ENCODE measurements at regions not wholly inside any gene's neighbourhood (a gene's known extent, or its start where the extent isn't known, plus 50 kb on each side); places are given as distances from the start of the nearest gene placed in this dataset.

GRCh38 chr11:127733552-127733951, 733.0 kb upstream of the KIRREL3 start:
- Histone ChIP-seq H2AK5ac (ENCODE audit: low read depth, low read length) (no peak overlapping the region), H3K9ac (ENCODE audit: low read depth, low read length) (no peak overlapping the region), H4K20me1 (ENCODE audit: insufficient read depth, low read length) (no peaks in the 10 kb centered on the region), H2BK5ac (ENCODE audit: low read depth, low read length, poor library complexity, severe bottlenecking) (no peak overlapping the region), H2AK9ac (replicated peaks; ENCODE audit: low read depth, low read length, poor library complexity) (no peak overlapping the region), H3K79me1 (ENCODE audit: low read depth in 1 of 2, low read length in 2 of 2) (no peaks in the 10 kb centered on the region), H2AFZ (replicated peaks; ENCODE audit: low read length, poor library complexity) (no peak overlapping the region), H3K4me1 (ENCODE audit: control insufficient read depth, insufficient read depth, low read length) (no peaks in the 10 kb centered on the region), H3K27ac (ENCODE audit: insufficient read depth, low read length) (no peak overlapping the region), H3K4ac (ENCODE audit: low read depth, low read length) (no peak overlapping the region), H2BK120ac (ENCODE audit: low read depth, low read length) (no peak overlapping the region), H3K14ac (replicated peaks; ENCODE audit: low read depth, low read length) (no peak overlapping the region), H3K18ac (ENCODE audit: low read depth, low read length) (no peak overlapping the region), H4K91ac (ENCODE audit: insufficient read depth, low read depth, low read length) (no peak overlapping the region), H3K4me2 (ENCODE audit: low read depth, low read length) (no peak overlapping the region), H2BK15ac (ENCODE audit: low read depth, low read length) (no peak overlapping the region), H3K4me3 (ENCODE audit: insufficient read depth, low read depth, low read length) (no peak overlapping the region), H2BK20ac (ENCODE audit: low read depth, low read length) (no peak overlapping the region), H3K56ac (ENCODE audit: extremely low read depth, insufficient read depth, low read length) (no peak overlapping the region), H3K36me3 (ENCODE audit: control insufficient read depth, insufficient read depth, low read length) (no peaks in the 10 kb centered on the region), H3K27me3 (ENCODE audit: control insufficient read depth, insufficient read depth, low read length) (no peaks in the 10 kb centered on the region), H4K5ac (ENCODE audit: low read depth, low read length) (no peak overlapping the region), H3K9me1 (ENCODE audit: insufficient read depth, low read length) (no peaks in the 10 kb centered on the region), H3K9me3 (ENCODE audit: control insufficient read depth, insufficient read depth, low read length) (no peaks in the 10 kb centered on the region), H3K23ac (ENCODE audit: low read depth, low read length) (no peak overlapping the region), H4K8ac (ENCODE audit: low read depth in 2 of 2, low read length in 2 of 2) (no peak overlapping the region)
- dilution Hi-C loops (cut with HindIII; ENCODE audit: low sequenced_read_pairs, unreplicated experiment) (no loop called here), intact Hi-C loops (cut with micrococcal nuclease) (no loop called here), in situ Hi-C loops (cut with MboI; ENCODE audit: low sequenced_read_pairs) (no loop called here)
- no peak for ATAC-seq (ENCODE audit: low read depth)
- no TSS peak for BruUV-seq (replicated peaks)
- DNase-seq = no peak
- TF ChIP-seq CEBPB (IDR thresholded peaks at IDR 0.05; ENCODE audit: low read depth, low read length) (no peak), RFX5 (IDR thresholded peaks at IDR 0.05; ENCODE audit: low read depth, low read length) (no peak), USF2 (IDR thresholded peaks at IDR 0.05; ENCODE audit: low read depth, low read length) (no peak), CHD1 (IDR thresholded peaks at IDR 0.05; ENCODE audit: low read depth, low read length) (no peak), MAZ (IDR thresholded peaks at IDR 0.05; ENCODE audit: borderline replicate concordance, low read depth, low read length) (no peak), CTCF (conservative IDR thresholded peaks at IDR 0.05; ENCODE audit: low read depth, low read length) (no peak), MAFK (IDR thresholded peaks at IDR 0.05; ENCODE audit: low read depth, low read length) (no peak), MXI1 (IDR thresholded peaks at IDR 0.05; ENCODE audit: borderline replicate concordance, low read depth, low read length) (no peak), RCOR1 (IDR thresholded peaks at IDR 0.05; ENCODE audit: insufficient replicate concordance, low read length) (no peak), SMC3 (IDR thresholded peaks at IDR 0.05; ENCODE audit: low read depth, low read length) (no peak), ELK1 (IDR thresholded peaks at IDR 0.05; ENCODE audit: borderline replicate concordance, low read depth, low read length) (no peak), BHLHE40 (IDR thresholded peaks at IDR 0.05; ENCODE audit: low read depth, low read length) (no peak)
- POLR2A ChIA-PET (ENCODE audit: unreplicated experiment) = no interaction called here
- CTCF ChIA-PET = no interaction called here
- WGBS, 2 experiments (ENCODE audit: extremely low coverage in 2 of 2, insufficient read length in 1 of 2) = 0% methylated on average over 3 of the region's 4 CpGs; no CpG with 5 or more reads in 1 of the 2 experiments
